Psoas muscle (tissue), 7 donors: ENCODE measurements at regions not wholly inside any gene's neighbourhood (a gene's known extent, or its start where the extent isn't known, plus 50 kb on each side); places are given as distances from the start of the nearest gene placed in this dataset.

Experiments
- ATAC-seq, 4 donors: fragments of 200-7000 bp; cut with Tn5 transposase; one replicate each; pipeline ENCODE4 v1.9.1; 2020; ENCODE audit warnings: moderate library complexity in 3 of 4, mild to moderate bottlenecking in 2 of 4
- DNase-seq, 2 donors: peaks; one replicate each; pipeline ENCODE4 v3.0.0-alpha.2; 2020
- H3K27ac ChIP-seq: fragments of 200-600 bp; one replicate; pipeline ENCODE4 v1.8.0; 2022
- H3K27me3 ChIP-seq, 3 donors: fragments of 200-600 bp in 1 of 3; one replicate each; pipeline versions ENCODE4 v1.6.1 to v1.8.0; 2013 to 2022; ENCODE audit warnings: low read length in 2 of 3, mild to moderate bottlenecking in 2 of 3, moderate library complexity in 1 of 3; ENCODE audit not compliant: insufficient read depth in 3 of 3
- H3K36me3 ChIP-seq, 2 donors: fragments of 200-600 bp in 1 of 2; one replicate each; pipeline versions ENCODE4 v1.6.1 to v1.8.0; 2013 to 2022; ENCODE audit warnings: low read depth in 1 of 2, mild to moderate bottlenecking in 1 of 2, moderate library complexity in 1 of 2; ENCODE audit not compliant: insufficient read depth in 1 of 2
- H3K4me1 ChIP-seq: fragments of 200-600 bp; one replicate; pipeline ENCODE4 v1.8.0; 2022
- H3K4me3 ChIP-seq: fragments of 200-600 bp; one replicate; pipeline ENCODE4 v1.8.0; 2022; ENCODE audit warnings: mild to moderate bottlenecking
- H3K9me3 ChIP-seq: fragments of 200-600 bp; one replicate; pipeline ENCODE4 v1.8.0; 2022
- CTCF ChIP-seq: fragments of 200-600 bp; IDR thresholded peaks from one replicate; pipeline ENCODE4 v1.8.0; 2022; ENCODE audit warnings: antibody characterized with exemption
- WGBS, 3 donors: extraction: QIAGEN DNeasy Blood & Tissue Kit; methylation state at CpG; one replicate each; pipeline versions ENCODE4 v1.1.6 to v1.1.7; 2013; 5-methylcytosine and 5-hydroxymethylcytosine counted together
- intact Hi-C, 2 donors: fragments of 100-400 bp; cut with DNase I; formaldehyde crosslinking; loops; one replicate each; pipeline versions ENCODE4 v1.11.0 to v1.14.2; 2022
- donor health status: healthy with polysubstance abuse.
- donor health status: DM: no; HTN: no; CAD: no; lungs with moderate emphysema.
- donor health status: Bipolar disorder and iron deficiency.
- donor health status: healthy.
- donor health status: DM: yes; HTN: yes; CAD: no.
- donor health status: DM: no; HTN: no; CAD: no.
- donor health status: DM: yes; HTN: yes; CAD: no.

- Histone ChIP-seq H3K27me3 (no peaks in the 10 kb centered on the region), H3K36me3 (no peaks in the 10 kb centered on the region), H3K9me3 (no peaks in the 10 kb centered on the region), H3K27ac (no peak overlapping the region), H3K4me1 (no peaks in the 10 kb centered on the region), H3K4me3 (no peak overlapping the region)
- ATAC-seq (no peak), DNase-seq (no peak)
- intact Hi-C loops = no loop called here
- no peak for TF ChIP-seq CTCF
- 25 to 50% (median 43%) methylated on average over 1 of the region's 1 CpG for WGBS, 3 donors
Measured at GRCh38 chr13:54226876-54227275, 1198.3 kb downstream of the OLFM4 start.

- no peak for DNase-seq
- Histone ChIP-seq H3K4me1 (no peaks in the 10 kb centered on the region), H3K36me3 (no peaks in the 10 kb centered on the region), H3K4me3 (no peak overlapping the region), H3K27me3 (no peaks in the 10 kb centered on the region), H3K9me3 (no peaks in the 10 kb centered on the region), H3K27ac (no peak overlapping the region)
- TF ChIP-seq CTCF = no peak
- no peak for ATAC-seq
- intact Hi-C loops = no loop called here
- WGBS, 3 donors = 14 to 19% (median 16%) methylated on average over 1 of the region's 1 CpG
Measured at GRCh38 chr13:54232700-54233099, 1204.1 kb downstream of the OLFM4 start.

GRCh38 chr13:54234607-54235006 is 1206.0 kb downstream of the OLFM4 start:
- Histone ChIP-seq H3K27ac (no peak overlapping the region), H3K36me3 (no peaks in the 10 kb centered on the region), H3K4me1 (no peaks in the 10 kb centered on the region), H3K4me3 (no peak overlapping the region), H3K27me3 (no peaks in the 10 kb centered on the region), H3K9me3 (no peaks in the 10 kb centered on the region)
- intact Hi-C loops = no loop called here
- no peak for TF ChIP-seq CTCF
- DNase-seq = no peak
- no peak for ATAC-seq
- 80 to 91% (median 88%) methylated on average over 7 of the region's 7 CpGs for WGBS, 3 donors

GRCh38 chr13:54241719-54242118 is 1213.1 kb downstream of the OLFM4 start:
- Histone ChIP-seq H3K4me3 (no peak overlapping the region), H3K36me3 (no peaks in the 10 kb centered on the region), H3K27ac (no peak overlapping the region), H3K9me3 (no peaks in the 10 kb centered on the region), H3K27me3 (no peaks in the 10 kb centered on the region), H3K4me1 (no peaks in the 10 kb centered on the region)
- TF ChIP-seq CTCF = no peak
- intact Hi-C loops = no loop called here
- DNase-seq (no peak), ATAC-seq (no peak)

GRCh38 chr13:54248306-54248705 is 1219.7 kb downstream of the OLFM4 start:
- intact Hi-C loops = no loop called here
- Histone ChIP-seq H3K9me3 (no peaks in the 10 kb centered on the region), H3K27me3 (no peaks in the 10 kb centered on the region), H3K4me1 (no peaks in the 10 kb centered on the region), H3K36me3 (no peaks in the 10 kb centered on the region), H3K4me3 (no peak overlapping the region), H3K27ac (no peak overlapping the region)
- WGBS, 3 donors = 61 to 62% (median 61%) methylated on average over 3 of the region's 3 CpGs
- DNase-seq (no peak), ATAC-seq (no peak)
- no peak for TF ChIP-seq CTCF
